GM18498 (cell line): ENCODE measurements at regions not wholly inside any gene's neighbourhood (a gene's known extent, or its start where the extent isn't known, plus 50 kb on each side); places are given as distances from the start of the nearest gene placed in this dataset.
A peak's percentile ranks its signal among the peaks of the same experiment; 100 is the strongest.
"Not testable (repeated sequence)": the region's sequence is repeated elsewhere in the genome, so short reads cannot be mapped to it uniquely, and the experiment has no call there.

ENCODE experiments used
- ATAC-seq: cut with Tn5 transposase; IDR thresholded peaks from one replicate; pipeline ENCODE4 v1.9.1; 2021; ENCODE audit warnings: mild to moderate bottlenecking, moderate library complexity; ENCODE audit not compliant: unreplicated experiment

DNA sequence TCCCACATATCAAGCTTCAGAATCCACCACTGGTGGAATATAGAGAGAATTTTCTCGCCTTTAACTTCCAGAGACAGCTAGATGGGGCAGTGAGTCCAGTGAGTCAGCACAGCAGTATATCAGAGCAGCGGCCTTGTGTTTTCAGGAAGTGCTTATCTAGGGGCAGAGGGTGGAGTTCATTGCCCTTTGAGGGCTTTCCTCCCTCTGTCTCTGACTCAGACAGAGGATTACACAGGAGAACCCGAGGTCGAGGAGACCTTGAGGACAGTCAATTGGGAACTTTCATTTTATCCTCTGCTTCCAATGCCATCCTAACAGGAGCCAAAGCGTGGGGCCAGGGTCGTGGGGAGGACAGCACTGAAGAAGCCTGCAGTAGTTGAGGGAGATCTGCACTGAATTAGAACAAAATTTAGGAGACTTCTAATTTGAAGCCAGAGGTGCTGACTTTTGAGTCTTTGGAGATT, 109.6 kb upstream of the UMPS start:
- no peak for ATAC-seq

DNA sequence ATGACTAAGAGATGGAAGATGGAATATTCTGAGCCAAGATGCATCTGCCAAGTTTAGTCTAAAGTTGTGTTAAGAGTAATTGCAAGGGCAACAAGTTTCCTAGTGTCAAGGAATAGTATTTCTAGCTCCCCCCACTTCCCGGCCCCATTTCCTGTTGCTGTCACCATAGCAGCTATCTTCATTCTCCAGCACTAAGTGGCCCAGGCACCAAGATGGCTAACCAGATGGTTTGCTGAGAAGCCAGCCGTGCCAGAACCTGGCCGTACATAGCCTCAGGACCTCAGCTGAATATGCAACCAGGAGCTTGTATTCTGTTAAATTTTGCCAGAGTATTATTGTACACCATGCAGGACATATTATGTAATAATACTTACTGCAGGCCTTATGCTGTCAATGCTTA, 108.8 kb upstream of the UMPS start:
- ATAC-seq = no peak

DNA sequence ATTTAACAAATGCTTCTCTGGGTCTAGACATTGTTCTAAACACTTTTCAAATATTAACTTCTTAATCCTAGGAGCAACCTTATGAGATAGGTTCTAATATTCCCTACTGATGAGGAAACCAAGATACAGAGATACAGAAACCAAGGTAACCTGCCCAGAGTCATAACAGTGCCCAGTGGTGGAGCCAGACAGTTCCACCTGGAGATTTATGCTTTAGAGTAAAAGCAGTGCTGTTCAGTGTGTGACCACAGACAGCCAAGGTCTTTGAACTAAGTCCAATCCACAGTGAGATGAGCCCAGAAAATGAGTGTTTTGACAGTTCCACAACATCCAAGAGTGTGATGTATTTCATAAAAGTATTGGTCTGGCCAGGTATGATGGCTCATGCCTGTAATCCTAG, 105.2 kb upstream of the UMPS start:
- no peak for ATAC-seq

DNA sequence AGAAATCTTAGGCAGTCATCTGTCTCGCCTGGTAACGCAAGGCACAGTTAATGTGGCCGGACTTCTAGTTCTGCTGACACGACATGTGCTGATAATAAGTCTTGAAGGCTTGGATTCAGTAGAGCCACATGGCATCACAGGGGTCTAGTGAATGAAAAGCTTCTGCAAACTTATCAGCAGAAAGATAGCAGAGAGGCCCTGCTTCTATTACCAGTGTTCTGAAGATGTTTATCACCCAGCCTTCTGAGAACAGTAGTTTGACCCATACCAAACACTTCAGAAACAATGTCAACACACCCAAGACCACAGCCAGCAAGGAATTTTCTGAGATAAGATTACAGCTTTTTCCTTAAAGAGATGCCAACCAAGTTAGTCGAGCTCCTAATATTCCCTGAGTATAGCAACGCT, 102.7 kb upstream of the UMPS start:
- no peak for ATAC-seq

DNA sequence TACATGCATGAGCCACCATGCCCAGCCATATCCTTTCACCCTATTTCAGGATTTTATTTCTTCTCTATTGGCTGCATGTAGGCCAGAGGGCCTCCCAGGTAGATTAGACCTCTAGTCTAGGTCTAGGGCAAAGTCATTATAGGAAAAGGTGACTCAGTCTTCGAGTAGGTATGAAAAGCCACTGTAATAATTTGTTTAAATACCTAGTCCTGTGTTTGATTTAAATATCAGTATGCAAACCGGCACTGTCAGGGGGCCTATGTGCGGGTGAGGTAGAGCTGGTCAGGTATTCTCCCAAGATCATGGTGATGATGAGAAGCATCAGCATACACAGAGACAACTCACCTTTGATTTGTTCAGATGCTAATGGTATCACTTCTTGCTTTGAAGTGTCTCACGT, 101.4 kb upstream of the UMPS start:
- no peak for ATAC-seq

DNA sequence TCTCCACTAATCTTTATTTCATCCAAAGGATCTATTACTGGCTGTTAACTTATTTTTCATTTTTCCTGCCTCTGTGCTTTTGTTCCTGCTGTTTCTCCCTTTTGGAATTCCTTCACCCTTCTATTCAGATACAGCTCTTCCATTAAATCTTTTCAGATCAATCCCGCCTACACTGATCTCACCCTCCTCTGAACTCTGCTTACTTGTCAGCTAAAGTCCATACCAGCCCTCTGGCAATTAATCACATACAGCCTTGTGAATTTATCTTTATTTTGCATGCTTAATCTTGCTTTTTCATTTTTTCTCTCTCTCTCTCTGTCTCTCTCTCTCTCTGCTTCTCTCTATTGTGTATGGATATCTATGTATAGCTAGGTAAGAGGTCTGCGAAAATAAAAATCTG, 100.8 kb upstream of the UMPS start:
- no peak for ATAC-seq

DNA sequence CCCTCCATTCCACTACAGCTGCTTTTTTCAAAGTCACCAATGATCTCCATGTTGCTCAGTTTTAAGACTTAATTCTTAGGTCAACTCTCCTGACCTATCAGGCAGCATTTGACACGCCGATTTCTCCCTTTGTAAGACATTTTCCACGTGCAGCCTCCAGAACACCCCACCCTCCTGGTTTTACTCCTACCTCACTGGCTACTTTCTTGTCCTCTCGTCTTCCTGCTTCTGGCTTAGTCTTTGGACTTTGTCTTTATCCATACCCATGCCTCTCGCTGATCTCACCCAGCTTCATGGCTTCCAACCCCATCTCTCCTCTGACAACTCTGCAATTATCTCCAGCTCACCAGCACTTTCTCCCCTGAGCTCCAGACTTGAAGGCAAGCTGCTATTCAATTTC, 99.3 kb upstream of the UMPS start:
- no peak for ATAC-seq

DNA sequence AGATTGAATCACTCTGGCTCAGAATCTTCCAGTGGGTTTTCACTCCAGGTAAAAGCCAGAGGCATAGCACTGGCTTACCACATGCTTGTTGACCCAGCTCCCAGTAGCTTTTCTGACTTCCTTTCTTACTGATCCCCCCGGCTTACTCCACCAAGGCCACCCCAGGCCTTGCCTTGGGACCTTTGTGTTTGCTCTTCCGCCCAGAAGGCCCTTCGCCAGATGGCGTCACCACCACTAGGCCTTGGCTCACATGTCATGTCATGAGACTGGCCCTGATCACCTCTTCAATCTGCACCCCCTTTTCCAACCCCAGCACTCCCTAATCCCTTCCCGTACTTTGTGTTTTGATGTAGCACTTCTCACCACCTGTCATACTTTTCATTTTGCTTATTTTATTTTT, 98.5 kb upstream of the UMPS start:
- no peak for ATAC-seq

DNA sequence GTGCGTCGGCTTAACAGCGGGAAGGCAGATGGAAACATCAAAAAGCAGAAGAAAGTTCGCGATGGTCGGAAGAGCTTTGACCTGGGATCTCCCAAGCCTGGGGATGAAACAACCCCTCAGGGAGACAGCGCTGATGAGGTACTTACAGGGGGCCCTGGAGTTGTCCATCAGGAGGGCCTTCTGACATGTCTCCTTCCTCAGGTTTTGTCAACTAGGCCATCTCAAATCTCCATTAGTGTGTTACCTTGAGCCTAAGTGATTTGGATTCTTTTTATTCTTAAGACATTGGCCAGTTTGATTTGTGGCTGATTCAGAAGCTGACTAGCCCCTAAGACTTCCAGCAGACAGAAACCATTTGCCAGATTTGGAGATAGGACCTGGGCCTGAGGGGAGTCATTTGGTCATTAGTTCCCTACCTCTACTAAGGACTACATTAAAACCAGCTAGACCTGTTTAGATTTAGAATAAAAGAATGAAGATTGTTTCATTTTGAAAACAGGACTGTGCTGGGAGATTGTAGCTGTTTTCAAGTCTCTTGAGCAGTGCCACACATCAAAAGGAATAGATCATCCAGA, 97.6 kb upstream of the UMPS start:
- no peak for ATAC-seq

DNA sequence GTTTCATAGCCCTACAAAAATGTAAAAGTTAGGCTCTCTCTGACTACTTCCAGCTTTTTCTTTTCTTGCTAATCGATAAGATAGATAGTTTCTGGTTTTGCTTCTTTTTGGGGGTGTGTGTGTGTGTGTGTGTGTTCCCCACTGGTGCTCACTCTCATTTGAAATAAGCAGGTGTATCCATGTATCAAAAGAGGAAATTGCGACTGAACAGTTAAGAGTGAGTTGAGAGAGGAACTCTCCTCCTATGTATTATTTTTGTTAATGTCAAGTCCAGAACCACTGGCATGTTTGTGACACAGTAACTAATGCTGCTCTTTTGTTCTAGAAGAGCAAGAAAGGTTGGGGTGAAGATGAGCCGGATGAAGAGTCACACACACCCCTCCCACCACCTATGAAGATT, 96.7 kb upstream of the UMPS start:
- ATAC-seq = no peak

DNA sequence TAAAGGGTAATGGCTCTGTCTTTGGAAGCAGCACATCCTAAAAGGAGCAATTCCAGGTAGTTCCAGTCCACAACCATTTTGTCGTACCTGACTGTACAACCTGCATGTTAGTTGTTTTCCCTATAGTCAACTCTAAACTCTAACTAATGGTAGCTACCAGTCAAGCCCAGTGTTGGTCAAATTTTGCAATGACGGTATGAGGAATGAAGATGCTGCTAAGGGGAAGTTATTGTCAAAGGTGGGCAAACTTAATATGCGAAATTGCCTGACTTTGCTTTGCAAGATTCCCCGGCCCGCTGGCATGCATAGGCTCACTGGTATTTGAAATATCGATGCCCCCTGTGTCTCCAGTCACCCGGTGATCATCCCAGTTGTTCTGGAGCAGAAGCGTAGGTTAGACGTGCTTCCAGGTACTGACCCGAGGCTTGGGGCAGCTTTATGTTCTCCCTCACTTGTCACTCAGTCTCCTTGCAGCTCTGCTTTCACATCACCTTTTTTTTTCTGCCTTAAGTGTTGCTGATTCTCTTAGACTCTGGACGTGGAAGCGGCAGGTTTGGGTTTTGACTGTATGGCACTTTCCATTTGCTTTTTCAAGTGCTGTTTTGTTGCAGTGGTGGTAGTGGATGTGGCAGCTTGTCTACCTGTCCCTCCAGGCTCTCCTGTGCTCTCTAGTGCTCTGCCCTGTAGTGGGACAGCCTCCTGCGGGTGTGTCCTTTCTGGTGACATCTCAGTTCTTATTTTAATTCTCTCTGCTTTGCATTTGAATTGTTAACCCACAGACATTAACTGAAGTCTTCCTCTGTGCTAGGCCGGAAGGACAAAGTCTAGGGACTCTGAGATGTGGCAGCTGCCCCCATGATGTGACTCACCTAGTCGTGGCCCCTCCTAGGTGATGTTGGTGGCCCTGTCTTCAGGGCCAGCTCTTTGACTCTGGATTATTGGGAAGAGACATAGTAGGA, 95.8 kb upstream of the UMPS start:
- peak; percentile 61 for ATAC-seq

DNA sequence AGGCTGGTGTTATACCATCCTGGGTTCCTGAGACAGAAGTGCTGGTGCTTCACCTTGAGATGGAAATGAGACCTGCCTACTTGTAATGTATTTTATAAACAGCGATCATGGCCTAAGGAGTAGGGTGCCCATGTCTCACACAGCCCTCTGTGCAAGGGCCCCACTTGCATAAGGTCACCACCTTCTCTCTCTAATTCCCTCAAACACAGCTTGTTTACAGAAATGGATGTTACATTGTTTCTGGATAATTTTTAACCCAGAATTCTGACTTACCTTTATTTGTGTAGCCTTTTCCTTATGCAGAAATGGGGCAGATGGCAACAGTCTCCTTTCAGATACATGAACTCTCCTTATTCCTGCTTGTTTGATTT, 95.1 kb upstream of the UMPS start:
- ATAC-seq = no peak

DNA sequence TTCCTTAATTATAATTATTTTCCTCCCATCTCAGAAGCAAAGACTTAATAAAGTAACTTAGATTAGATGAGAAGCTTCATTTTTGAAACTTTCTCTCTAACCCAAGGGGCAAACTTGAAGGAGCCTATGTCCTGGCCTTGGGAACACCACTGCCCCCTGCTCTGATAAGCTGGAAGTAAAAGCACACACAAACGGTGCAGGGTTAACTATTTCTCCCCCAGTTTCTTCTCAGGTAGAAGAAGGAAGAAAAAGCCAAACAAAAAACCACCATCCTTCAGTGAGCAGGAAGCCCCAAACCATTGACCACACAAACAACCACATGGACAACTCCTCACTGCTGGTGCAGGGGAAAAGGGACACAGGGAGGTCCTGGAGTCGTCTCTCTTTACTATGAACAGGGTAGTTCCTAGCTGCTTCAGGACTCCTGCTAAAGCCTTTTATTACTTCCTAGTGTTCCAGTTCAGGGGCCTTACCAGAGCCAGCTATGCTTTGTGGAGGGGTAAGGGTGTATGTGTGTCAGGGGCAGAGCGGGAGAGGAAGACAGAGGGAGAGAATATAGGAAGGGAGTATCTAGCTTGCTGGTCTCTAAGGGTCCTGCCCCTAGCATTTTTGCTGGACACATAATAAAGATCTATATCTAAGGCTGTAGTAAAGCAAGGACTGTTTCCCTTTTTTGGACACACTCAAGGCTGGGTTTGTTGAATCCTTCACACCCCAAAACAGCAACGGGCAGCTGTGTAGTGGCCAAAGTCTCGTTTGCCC, 94.0 kb upstream of the UMPS start:
- ATAC-seq = no peak

DNA sequence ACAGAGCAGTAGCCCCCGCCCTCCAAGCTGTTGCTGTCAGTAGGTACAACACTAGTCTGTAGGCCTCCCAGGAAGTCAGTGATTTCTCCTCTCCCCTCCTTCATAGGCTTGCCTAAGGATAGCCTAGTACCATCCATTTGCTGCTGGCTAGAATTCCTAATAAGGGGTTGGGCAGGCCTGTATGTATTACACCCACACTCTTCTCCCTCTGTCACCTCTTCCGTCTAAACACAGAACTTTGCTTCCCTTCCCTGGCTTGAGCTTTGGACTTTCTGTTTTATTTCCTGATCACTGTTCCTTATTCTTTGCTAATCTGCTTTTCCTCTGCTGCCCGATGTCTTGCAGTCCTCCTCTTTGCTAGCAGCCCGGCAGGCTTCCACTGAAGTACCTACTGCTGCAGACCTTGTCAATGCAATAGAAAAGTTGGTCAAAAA, 93.4 kb upstream of the UMPS start:
- ATAC-seq = no peak

DNA sequence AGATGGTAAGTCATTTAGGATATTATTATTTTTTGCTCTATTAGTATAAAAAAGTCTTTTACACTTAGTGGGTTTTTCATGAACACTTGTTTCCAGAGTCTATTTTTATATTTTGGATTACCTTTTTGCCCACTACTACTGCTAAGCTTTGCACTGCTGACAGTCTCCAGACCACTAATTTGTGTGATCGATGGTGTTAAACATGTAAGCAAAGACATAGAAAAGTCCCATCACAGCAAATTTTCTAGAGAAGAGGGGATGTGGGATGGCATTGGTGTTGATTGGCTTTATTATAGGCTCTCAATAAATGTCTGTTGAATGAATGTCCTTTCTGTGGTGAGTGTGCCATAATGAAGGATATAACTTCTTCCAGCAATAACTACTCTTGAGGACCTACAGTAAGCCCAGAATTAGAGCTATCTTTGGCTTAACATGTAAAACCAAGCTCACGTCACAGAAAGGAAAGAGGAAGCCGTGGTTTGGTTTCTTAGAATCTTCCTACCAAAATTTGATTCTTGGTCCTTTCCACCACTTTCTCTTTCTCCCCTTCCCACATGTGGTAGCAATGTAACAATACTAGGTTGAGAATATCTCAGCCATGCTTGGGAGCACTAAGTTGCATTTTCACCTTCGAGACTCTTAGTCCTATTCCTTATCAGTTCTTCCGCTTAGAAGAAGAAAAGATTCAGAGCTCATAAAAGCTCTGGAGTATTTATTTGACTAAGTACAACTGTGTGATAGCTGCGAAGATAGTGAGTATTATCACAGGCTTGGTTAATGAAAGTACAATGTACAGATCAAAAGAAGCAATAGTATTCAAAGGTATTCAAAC, 90.6 kb upstream of the UMPS start:
- no peak for ATAC-seq

DNA sequence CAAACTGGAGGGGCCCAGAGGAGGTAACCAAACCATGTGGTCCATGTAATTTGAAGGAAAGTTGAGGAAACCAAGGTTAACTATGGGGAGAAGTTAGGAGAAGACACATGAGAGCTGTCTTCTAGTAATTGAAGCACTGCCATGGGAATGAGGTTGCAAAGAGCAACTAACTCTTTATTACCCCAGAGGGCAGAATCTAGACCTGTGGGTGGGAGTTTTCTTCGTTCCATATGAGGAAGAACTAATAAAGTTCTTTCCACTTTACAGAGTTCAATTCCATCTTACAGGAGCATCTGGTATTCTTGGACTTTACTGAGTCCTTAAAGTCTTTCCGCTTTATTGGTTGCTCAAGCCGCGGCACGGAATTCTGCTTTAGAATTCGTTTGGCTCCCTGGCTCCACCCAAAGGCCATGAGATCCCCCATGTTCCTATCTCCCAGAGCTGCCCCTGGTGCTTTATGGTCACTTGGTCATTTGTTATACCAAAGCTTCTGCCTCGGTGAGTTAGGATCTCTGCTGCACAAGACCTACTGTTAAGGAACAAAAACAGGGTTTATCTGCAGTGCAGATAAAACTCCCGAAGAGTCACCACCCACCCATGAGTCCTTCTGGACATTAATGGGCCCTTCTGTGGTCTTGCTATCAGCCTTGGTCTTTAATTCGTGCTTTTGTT, 89.5 kb upstream of the UMPS start:
- no peak for ATAC-seq

DNA sequence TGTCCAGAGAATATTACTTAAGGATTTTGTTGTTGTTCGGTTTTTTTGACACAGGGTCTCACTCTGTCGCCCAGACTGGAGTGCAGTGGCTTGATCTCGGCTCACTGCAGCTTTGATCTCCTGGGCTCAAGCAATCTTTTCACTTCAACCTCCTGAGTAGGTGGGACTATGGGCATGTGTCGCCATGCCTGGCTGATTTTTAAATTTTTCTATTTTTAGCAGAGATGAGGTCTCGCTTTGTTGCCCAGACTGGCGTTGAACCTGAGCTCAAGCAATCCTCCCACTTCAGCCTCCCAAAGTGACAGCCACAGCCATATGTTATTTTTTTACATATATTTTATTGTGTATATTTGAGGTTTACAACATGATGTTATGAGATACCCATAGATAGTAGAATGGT, 86.8 kb upstream of the UMPS start:
- ATAC-seq = no peak

DNA sequence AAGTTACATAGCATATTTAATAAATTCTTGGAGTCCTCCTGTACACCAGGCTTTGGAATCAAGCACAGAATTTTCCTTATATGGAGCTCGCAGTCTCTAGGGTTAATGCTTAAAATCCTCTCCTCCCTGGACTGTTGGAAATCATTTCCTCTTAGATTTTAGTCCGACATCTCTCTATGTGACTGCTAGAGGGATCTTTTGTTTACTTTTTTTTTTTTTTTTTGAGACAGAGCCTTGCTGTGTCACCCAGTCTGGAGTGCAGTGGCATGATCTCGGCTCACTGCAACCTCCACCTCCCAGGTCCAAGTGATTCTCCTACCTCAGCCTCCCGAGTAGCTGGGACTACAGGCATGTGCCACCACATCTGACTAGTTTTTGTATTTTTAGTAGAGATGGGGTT, 84.1 kb upstream of the UMPS start:
- not testable (repeated sequence) for ATAC-seq

DNA sequence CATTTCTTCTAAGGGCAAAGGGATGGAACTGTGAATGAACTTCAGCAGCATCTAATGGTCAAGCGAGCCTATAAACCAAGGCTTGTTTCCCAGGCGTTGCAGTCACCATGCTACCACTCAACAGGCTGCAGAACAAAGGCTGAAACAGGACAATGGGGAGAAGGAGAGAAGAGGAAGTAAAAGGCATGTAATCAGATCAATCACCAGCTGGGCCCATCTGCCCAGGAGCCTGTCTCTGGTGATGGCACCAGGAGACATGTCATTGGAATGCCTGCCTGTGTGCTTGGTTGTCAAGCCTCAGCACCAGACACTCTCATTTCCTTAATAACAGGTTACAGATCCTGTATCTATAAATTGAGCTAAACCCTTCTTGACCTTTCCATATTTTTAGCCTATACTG, 81.7 kb upstream of the UMPS start:
- ATAC-seq = no peak

DNA sequence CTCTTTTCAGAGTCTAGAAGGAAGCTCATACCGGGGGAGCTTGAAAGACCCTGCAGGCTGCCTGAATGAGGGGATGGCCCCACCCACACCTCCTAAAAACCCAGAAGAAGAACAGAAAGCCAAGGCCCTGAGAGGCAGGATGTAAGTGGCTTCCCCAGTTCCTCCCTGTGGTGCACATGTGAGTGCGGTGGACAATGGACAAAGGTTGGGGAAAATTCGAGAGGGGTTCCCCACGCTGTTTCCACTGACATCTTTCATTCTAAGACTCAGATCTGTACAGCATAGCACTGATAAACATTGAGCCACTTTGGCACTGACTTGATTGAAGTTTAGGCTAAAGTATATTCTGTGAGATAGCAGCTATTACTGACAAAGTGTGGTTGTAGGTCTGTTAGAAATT, 79.5 kb upstream of the UMPS start:
- peak; percentile 50 for ATAC-seq
